Central memory CD8-positive, alpha-beta T cell (primary cell): ENCODE measurements at regions not wholly inside any gene's neighbourhood (a gene's known extent, or its start where the extent isn't known, plus 50 kb on each side); places are given as distances from the start of the nearest gene placed in this dataset.
"Not testable (repeated sequence)": the region's sequence is repeated elsewhere in the genome, so short reads cannot be mapped to it uniquely, and the experiment has no call there.

Experiments
- ATAC-seq: fragments of 150-1000 bp; cut with Tn5 transposase; replicated peaks from 2 replicates; pipeline ENCODE4 v1.10.0; 2022; ENCODE audit warnings: mild to moderate bottlenecking, moderate FRiP score, moderate number of reproducible peaks; ENCODE audit not compliant: poor library complexity, severe bottlenecking; ENCODE audit errors: extremely low read depth
- DNase-seq, 2 donors: peaks; one replicate each; pipeline ENCODE4 v3.0.0; 2021; ENCODE audit warnings: low spot score in 2 of 2
- H3K27ac Mint-ChIP-seq: one replicate; pipeline ENCODE4 v1.8.0; 2022; ENCODE audit warnings: low read depth, mild to moderate bottlenecking, moderate library complexity, mixed read lengths
- H3K27me3 Mint-ChIP-seq: one replicate; pipeline ENCODE4 v1.8.0; 2022; ENCODE audit warnings: mixed read lengths
- H3K36me3 Mint-ChIP-seq: one replicate; pipeline ENCODE4 v1.8.0; 2022; ENCODE audit warnings: mild to moderate bottlenecking, moderate library complexity, mixed read lengths; ENCODE audit not compliant: insufficient read depth
- H3K4me1 Mint-ChIP-seq: one replicate; pipeline ENCODE4 v1.8.0; 2022; ENCODE audit warnings: mixed read lengths
- H3K4me3 Mint-ChIP-seq: one replicate; pipeline ENCODE4 v1.8.0; 2022; ENCODE audit warnings: mild to moderate bottlenecking, moderate library complexity, mixed read lengths
- H3K9me3 Mint-ChIP-seq: one replicate; pipeline ENCODE4 v1.8.0; 2022; ENCODE audit warnings: mixed read lengths

DNA sequence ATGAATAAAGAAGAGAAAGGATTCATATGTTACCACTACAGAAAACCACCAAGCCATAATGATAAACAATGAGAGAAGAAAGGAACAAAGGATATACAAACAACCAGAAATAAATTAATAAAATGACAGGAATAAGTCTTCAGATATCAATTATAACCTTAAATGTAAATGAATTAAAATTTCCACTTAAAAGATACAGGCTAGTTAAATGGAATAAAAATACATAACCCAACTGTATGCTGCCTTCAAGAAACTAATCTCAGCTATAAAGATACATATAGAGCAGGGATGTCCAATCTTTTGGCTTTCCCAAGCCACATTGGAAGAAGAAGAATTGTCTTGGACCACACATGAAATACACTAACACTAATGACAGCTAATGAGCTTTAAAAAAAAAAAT, 135.9 kb upstream of the GJE1 start:
- ATAC-seq: no peak
- Mint-ChIP-seq H3K9me3 (peaks cover 17% of the 10 kb centered on the region), H3K4me1 (no peaks in the 10 kb centered on the region), H3K27ac (no peak overlapping the region), H3K4me3 (no peak overlapping the region), H3K27me3 (peaks cover 24% of the 10 kb centered on the region), H3K36me3 (no peaks in the 10 kb centered on the region)
- DNase-seq: no peak

DNA sequence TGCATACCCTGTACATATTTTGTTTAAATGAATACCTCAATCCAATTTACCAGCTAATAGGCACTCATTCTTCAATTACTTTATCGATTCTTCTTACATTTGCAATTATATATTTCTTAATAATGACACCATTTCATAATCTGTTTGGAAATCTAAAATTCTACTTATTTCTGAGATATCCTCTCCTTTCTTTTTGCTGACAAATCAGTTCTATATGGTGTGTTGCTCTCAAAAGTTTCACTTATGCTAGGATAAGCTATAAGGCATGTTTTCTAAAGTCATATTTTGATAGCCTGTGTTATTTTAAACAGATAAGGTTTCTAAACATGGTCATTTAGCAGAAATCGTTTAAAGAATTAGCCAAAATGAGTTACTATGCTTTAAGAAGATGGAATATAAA, 140.6 kb upstream of the GJE1 start:
- no peaks in the 10 kb centered on the region for H3K4me1 Mint-ChIP-seq
- H3K27me3 Mint-ChIP-seq: peaks cover 24% of the 10 kb centered on the region
- H3K9me3 Mint-ChIP-seq: peaks cover 13% of the 10 kb centered on the region
- no peak overlapping the region for H3K27ac Mint-ChIP-seq
- no peak for ATAC-seq
- DNase-seq: no peak
- H3K4me3 Mint-ChIP-seq: no peak overlapping the region
- H3K36me3 Mint-ChIP-seq: no peaks in the 10 kb centered on the region

DNA sequence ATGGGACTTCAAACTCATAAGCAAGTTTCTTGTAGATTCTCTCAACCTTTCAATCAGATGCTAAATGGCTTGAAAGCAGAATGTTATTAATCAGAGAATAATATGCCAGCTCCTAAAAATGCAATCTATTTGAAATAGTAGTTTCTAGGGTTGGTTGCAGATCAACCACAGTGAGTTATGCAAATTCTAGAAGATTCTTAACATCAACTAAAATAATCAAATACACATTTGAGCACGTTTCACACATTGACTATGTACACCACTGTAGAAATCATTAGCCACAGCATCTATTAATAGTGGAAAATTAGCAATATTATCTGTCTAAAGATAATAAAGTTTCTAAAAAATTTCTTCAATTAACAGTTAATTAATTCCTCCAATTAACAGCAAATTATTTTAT, 141.9 kb upstream of the GJE1 start:
- Mint-ChIP-seq H3K27ac (no peak overlapping the region), H3K4me1 (no peaks in the 10 kb centered on the region), H3K4me3 (no peak overlapping the region), H3K27me3 (peaks cover 24% of the 10 kb centered on the region), H3K9me3 (peaks cover 7% of the 10 kb centered on the region), H3K36me3 (no peaks in the 10 kb centered on the region)
- ATAC-seq (no peak), DNase-seq (no peak)

DNA sequence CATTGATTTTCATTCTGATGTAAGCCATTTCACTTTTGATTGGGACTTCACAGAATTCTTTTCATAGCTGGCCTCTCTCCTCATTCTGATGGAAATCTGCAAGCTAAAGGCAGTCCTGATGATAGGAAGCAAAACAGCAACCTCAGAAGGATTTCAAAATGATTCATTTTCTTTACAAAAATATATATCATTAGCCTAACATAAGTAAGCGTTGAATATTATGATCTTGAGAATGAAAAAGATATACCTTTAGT, 143.1 kb upstream of the GJE1 start:
- Mint-ChIP-seq H3K27ac (no peak overlapping the region), H3K27me3 (peaks cover 14% of the 10 kb centered on the region)

DNA sequence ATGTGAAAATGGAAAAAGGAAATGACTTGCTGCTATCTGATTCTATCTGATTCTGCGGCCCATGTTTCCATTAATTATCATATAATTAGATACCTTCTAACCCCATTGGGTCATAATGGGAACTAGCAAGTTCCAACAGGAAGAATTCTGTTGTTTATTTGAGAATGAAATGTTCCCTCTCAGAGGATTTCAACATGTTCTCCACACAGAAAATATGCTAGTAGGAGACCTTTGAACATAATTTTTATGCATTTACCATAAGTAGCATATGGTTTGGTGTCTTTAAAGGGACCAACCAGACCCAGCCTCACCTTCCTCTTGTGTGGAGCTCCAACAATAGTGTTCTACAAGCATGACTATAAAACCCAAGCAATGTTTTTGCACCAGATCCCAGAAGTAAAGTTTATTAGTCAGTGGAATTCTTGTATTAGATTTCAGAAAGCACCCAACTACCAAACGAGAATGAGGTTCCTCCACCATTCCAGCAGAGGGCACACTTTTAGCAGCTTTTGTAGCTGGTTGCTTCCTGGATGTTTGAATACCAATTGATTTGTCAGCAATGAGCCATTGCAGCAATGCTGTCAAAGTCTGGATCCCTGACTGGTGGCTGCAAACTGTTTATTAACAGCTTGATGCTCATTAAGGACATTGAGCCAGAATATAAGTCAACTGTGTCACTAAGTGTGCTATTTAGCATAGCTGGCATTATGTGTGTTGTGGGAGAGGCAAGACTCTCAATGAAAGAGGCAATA, 143.6 kb upstream of the GJE1 start:
- no peak overlapping the region for H3K27ac Mint-ChIP-seq
- peaks cover 13% of the 10 kb centered on the region for H3K27me3 Mint-ChIP-seq
- no peak for DNase-seq
- no peaks in the 10 kb centered on the region for H3K9me3 Mint-ChIP-seq
- H3K4me1 Mint-ChIP-seq: no peaks in the 10 kb centered on the region
- H3K4me3 Mint-ChIP-seq: no peak overlapping the region
- no peaks in the 10 kb centered on the region for H3K36me3 Mint-ChIP-seq
- peak; percentile 54 for ATAC-seq

More for the DNA sequence above, 143.1 kb upstream of the GJE1 start:
- Mint-ChIP-seq H3K4me3 (no peak overlapping the region), H3K9me3 (no peaks in the 10 kb centered on the region), H3K36me3 (no peaks in the 10 kb centered on the region), H3K4me1 (no peaks in the 10 kb centered on the region)
- ATAC-seq (no peak), DNase-seq (no peak)

DNA sequence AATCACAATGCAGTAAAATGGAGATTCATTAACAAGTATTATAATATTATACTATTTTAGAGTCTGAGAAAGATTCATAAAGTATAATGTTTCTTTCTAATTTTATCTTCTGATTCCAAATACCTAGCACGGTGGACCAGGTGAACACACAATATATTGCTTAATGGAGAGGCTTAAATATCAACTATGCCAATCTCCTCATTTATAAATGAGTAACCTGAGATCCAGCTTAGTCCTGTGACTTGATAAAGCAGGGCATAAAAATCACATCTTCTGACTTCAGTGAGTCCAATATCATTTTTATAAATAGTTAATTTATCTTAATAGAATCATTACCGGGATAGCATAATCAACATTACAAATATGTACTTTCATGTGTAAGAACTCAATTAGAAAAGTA, 144.4 kb upstream of the GJE1 start:
- no peak overlapping the region for H3K4me3 Mint-ChIP-seq
- ATAC-seq: no peak
- no peak for DNase-seq
- no peak overlapping the region for H3K27ac Mint-ChIP-seq
- H3K27me3 Mint-ChIP-seq: peaks cover 10% of the 10 kb centered on the region
- peaks cover 3% of the 10 kb centered on the region for H3K4me1 Mint-ChIP-seq
- no peaks in the 10 kb centered on the region for H3K9me3 Mint-ChIP-seq
- no peaks in the 10 kb centered on the region for H3K36me3 Mint-ChIP-seq

DNA sequence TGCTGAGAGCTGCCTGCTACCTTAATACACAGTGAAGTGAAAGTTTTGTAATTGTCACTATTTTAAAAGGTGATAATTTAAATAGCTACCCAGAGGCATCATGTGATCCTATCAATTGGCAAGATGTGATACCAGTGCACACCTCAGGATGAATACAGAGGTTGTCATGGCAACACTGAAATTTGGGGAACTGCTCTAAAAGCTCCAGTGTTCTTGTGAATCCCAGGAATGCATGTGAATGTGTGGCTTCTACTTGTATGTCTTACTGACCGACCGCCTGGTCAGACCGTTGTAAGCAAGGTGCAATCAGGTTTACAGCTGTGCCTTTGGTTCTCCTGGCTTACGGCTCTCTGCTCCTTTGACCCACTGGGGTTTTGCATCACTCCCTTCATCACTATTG, 146.3 kb upstream of the GJE1 start:
- H3K27me3 Mint-ChIP-seq: no peaks in the 10 kb centered on the region
- no peak overlapping the region for H3K27ac Mint-ChIP-seq
- peaks cover 6% of the 10 kb centered on the region for H3K4me1 Mint-ChIP-seq
- H3K9me3 Mint-ChIP-seq: no peaks in the 10 kb centered on the region
- DNase-seq (no peak), ATAC-seq (no peak)
- H3K4me3 Mint-ChIP-seq: no peak overlapping the region
- no peaks in the 10 kb centered on the region for H3K36me3 Mint-ChIP-seq

DNA sequence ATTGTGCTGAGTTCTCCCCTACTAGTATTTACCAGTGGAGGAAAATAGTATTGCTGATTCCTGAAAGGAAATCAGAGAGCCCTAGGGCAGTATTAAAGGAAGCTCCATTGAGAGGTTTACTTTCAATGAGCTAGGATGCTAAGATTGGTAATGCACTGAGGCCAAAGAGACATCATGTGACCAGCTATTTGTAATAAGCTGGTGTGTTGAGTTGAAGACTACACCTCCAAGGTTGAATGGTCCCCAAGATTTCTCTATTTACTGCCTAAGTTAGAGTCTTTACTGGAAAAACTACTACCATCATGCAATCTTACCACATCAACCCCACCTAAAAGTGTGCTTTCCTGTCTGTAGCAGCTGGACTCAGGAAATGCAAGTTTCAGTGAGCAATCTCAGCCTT, 151.5 kb upstream of the GJE1 start:
- no peak for DNase-seq
- Mint-ChIP-seq H3K9me3 (no peaks in the 10 kb centered on the region), H3K4me1 (peaks cover 6% of the 10 kb centered on the region), H3K4me3 (no peak overlapping the region), H3K27me3 (no peaks in the 10 kb centered on the region), H3K36me3 (no peaks in the 10 kb centered on the region), H3K27ac (no peak overlapping the region)
- no peak for ATAC-seq

DNA sequence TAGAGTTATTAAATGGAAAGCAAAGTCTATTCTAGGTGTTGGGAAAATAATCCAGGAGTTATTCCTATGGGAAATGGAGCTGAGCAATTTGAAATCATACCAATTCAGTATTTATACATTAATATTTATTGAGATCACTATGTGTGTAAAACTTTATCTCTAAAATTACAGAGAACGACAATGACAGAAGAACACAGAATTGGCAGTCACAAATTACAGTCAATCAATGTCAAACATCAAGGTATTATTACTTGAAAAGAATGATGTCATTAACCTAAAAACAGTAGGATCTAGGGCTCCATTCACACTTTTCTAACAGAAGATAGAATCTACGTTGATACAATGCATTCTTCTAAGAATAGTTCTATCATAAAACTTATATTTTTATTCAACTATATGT, 154.9 kb upstream of the GJE1 start:
- ATAC-seq: no peak
- no peaks in the 10 kb centered on the region for H3K4me1 Mint-ChIP-seq
- no peaks in the 10 kb centered on the region for H3K27me3 Mint-ChIP-seq

DNA sequence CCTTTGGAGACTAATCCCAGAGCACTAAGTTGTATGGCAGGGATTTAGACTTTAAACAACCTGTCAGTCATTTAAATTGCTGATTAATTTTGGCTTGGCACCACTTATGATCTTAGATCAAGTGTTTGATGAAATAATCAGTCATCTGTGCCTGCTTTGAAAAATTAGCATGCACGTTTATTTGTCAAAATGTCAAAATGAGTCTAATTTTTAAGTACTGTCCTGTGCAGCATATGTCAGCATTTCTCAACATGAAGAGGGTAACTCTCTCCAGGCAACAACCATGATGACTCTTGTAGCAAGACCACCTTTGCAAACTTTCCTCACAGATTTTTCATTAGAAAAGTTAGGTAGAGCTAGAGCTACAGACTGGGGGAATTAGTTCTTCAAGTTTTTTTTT, 155.7 kb upstream of the GJE1 start:
- DNase-seq (no peak), ATAC-seq (no peak)
- Mint-ChIP-seq H3K9me3 (no peaks in the 10 kb centered on the region), H3K27me3 (no peaks in the 10 kb centered on the region), H3K4me3 (no peak overlapping the region), H3K36me3 (no peaks in the 10 kb centered on the region), H3K27ac (no peak overlapping the region), H3K4me1 (no peaks in the 10 kb centered on the region)

More for the DNA sequence above, 154.9 kb upstream of the GJE1 start:
- Mint-ChIP-seq H3K27ac (no peak overlapping the region), H3K4me3 (no peak overlapping the region), H3K9me3 (no peaks in the 10 kb centered on the region), H3K36me3 (no peaks in the 10 kb centered on the region)
- no peak for DNase-seq

DNA sequence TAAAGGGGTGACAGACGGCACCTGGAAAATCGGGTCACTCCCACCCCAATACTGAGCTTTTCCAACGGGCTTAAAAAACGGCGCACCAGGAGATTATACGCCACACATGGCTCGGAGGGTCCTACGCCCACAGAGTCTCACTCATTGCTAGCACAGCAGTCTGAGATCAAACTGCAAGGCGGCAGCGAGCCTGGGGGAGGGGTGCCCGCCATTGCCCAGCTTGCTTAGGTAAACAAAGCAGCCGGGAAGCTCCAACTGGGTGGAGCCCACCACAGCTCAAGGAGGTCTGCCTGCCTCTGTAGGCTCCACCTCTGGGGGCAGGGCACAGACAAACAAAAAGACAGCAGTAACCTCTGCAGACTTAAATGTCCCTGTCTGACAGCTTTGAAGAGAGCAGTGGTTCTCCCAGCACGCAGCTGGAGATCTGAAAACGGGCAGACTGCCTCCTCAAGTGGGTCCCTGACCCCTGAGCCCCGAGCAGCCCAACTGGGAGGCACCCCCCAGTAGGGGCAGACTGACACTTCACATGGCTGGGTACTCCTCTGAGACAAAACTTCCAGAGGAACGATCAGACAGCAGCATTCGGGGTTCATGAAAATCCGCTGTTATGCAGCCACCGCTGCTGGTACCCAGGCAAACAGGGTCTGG, 162.8 kb upstream of the GJE1 start:
- not testable (repeated sequence) for DNase-seq, H3K4me3 Mint-ChIP-seq, H3K4me1 Mint-ChIP-seq, H3K27ac Mint-ChIP-seq, ATAC-seq, H3K9me3 Mint-ChIP-seq, H3K27me3 Mint-ChIP-seq, H3K36me3 Mint-ChIP-seq

DNA sequence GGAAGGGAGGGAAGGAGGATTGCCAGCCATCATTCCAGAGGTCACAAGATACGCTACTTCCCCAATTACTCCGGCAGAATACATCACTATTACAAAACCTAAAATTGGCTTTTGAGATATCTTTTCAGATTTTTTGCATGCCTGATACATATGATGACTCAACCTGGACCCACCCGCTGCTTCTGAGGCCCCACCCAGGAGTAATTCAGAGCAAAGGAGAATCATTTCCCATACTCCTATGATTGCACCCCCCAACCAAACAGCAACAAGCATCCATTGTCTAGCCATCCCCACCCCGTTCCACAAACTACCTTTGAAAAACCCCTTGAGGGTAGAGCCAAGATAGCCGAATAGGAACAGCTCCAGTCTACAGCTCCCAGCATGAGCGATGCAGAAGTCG, 163.5 kb upstream of the GJE1 start:
- H3K4me1 Mint-ChIP-seq: no peaks in the 10 kb centered on the region
- no peak for ATAC-seq
- no peaks in the 10 kb centered on the region for H3K27me3 Mint-ChIP-seq
- H3K4me3 Mint-ChIP-seq: no peak overlapping the region
- H3K36me3 Mint-ChIP-seq: no peaks in the 10 kb centered on the region
- no peak overlapping the region for H3K27ac Mint-ChIP-seq
- no peaks in the 10 kb centered on the region for H3K9me3 Mint-ChIP-seq
- DNase-seq: no peak

DNA sequence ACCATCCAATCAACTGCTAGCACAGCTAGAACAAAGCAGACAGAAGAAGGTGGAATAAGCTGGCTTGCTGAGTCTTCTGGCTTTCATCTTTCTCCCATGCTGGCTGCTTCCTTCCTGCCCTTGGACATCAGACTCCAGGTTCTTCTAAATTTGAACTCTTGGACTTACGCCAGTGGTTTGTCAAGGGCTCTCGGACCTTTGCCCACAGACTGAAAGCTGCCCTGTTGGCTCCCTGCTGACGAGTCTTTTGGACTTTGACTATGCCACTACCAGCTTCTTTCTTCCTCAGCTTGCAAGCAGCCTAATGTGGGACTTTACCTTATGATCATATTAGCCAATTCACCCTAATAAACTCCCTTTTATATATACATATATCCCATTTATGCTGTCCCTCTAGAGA, 164.1 kb upstream of the GJE1 start:
- ATAC-seq: no peak
- Mint-ChIP-seq H3K27ac (no peak overlapping the region), H3K9me3 (no peaks in the 10 kb centered on the region), H3K4me1 (no peaks in the 10 kb centered on the region), H3K4me3 (no peak overlapping the region), H3K36me3 (no peaks in the 10 kb centered on the region), H3K27me3 (no peaks in the 10 kb centered on the region)
- no peak for DNase-seq
